ENCODE measurements at regions not wholly inside any gene's neighbourhood (a gene's known extent, or its start where the extent isn't known, plus 50 kb on each side); places are given as distances from the start of the nearest gene placed in this dataset.
"Not testable (repeated sequence)": the region's sequence is repeated elsewhere in the genome, so short reads cannot be mapped to it uniquely, and the experiment has no call there.

GRCh38 chr11:25628030-25628429 is 703.9 kb upstream of the ANO3 start:
- no peak for DNase-seq

GRCh38 chr11:25633230-25633629 is 698.7 kb upstream of the ANO3 start:
- DNase-seq: no peak

- not testable (repeated sequence) for DNase-seq
Observed at GRCh38 chr11:25649220-25649619, 682.7 kb upstream of the ANO3 start.

- DNase-seq: no peak
Observed at GRCh38 chr11:25650319-25650718, 681.6 kb upstream of the ANO3 start.

- no peak for DNase-seq
Observed at GRCh38 chr11:25655636-25656035, 676.3 kb upstream of the ANO3 start.

- no peak for DNase-seq
Observed at GRCh38 chr11:25658916-25659315, 673.0 kb upstream of the ANO3 start.

GRCh38 chr11:25659706-25660105 is 672.2 kb upstream of the ANO3 start:
- no peak for DNase-seq

GRCh38 chr11:25667871-25668270 is 664.1 kb upstream of the ANO3 start:
- DNase-seq: no peak

GRCh38 chr11:25691959-25692358 is 640.0 kb upstream of the ANO3 start:
- DNase-seq: no peak

- no peak for DNase-seq
Observed at GRCh38 chr11:25702417-25702816, 629.5 kb upstream of the ANO3 start.

- DNase-seq: no peak
Observed at GRCh38 chr11:25710975-25711374, 621.0 kb upstream of the ANO3 start.

GRCh38 chr11:25727944-25728343 is 604.0 kb upstream of the ANO3 start:
- no peak for DNase-seq

- DNase-seq: no peak
Observed at GRCh38 chr11:25730230-25730629, 601.7 kb upstream of the ANO3 start.

GRCh38 chr11:25733777-25734176 is 598.2 kb upstream of the ANO3 start:
- no peak for DNase-seq

GRCh38 chr11:25734591-25735211 is 597.2 kb upstream of the ANO3 start:
- no peak for DNase-seq

GRCh38 chr11:25737071-25737675 is 594.8 kb upstream of the ANO3 start:
- no peak for DNase-seq

GRCh38 chr11:25741886-25742285 is 590.0 kb upstream of the ANO3 start:
- DNase-seq: no peak

- DNase-seq: no peak
Observed at GRCh38 chr11:25742800-25743199, 589.1 kb upstream of the ANO3 start.

GRCh38 chr11:25755381-25755780 is 576.5 kb upstream of the ANO3 start:
- no peak for DNase-seq

GRCh38 chr11:25755918-25756584 is 575.9 kb upstream of the ANO3 start:
- DNase-seq: no peak

- no peak for DNase-seq
Observed at GRCh38 chr11:25758145-25758661, 573.7 kb upstream of the ANO3 start.

- no peak for DNase-seq
Observed at GRCh38 chr11:25766332-25767015, 565.5 kb upstream of the ANO3 start.

GRCh38 chr11:25769287-25769686 is 562.6 kb upstream of the ANO3 start:
- DNase-seq: no peak

GRCh38 chr11:25771605-25772004 is 560.3 kb upstream of the ANO3 start:
- no peak for DNase-seq
